SKM-1 (cell line): ENCODE measurements at regions not wholly inside any gene's neighbourhood (a gene's known extent, or its start where the extent isn't known, plus 50 kb on each side); places are given as distances from the start of the nearest gene placed in this dataset.
"Not testable (repeated sequence)": the region's sequence is repeated elsewhere in the genome, so short reads cannot be mapped to it uniquely, and the experiment has no call there.

Experiments
- DNase-seq: peaks from one replicate; lab custom pipeline; 2025; ENCODE audit not compliant: unreplicated experiment; lab: John Stamatoyannopoulos, UW

- no peak for DNase-seq
Observed at GRCh38 chr11:86167499-86168164, 76.9 kb upstream of the EED start.

DNA sequence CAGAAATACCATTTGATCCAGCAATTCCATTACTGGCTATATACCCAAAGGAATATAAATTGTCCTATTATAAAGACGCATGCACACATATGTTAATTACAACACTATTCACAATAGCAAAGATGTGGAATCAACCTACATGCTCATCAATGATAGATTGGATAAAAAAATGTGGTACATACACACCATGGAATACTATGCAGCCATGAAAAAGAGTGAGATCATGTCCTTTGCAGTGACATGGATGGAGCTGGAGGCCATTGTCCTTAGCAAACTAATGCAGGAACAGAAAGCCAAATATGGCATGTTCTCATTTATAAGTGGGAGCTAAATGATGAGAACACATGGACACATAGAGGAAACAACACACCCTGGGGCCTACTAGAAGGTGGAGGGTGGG, 78.3 kb upstream of the EED start:
- DNase-seq: not testable (repeated sequence)

GRCh38 chr11:86164106-86164505, 80.4 kb upstream of the EED start:
- DNase-seq: no peak

DNA sequence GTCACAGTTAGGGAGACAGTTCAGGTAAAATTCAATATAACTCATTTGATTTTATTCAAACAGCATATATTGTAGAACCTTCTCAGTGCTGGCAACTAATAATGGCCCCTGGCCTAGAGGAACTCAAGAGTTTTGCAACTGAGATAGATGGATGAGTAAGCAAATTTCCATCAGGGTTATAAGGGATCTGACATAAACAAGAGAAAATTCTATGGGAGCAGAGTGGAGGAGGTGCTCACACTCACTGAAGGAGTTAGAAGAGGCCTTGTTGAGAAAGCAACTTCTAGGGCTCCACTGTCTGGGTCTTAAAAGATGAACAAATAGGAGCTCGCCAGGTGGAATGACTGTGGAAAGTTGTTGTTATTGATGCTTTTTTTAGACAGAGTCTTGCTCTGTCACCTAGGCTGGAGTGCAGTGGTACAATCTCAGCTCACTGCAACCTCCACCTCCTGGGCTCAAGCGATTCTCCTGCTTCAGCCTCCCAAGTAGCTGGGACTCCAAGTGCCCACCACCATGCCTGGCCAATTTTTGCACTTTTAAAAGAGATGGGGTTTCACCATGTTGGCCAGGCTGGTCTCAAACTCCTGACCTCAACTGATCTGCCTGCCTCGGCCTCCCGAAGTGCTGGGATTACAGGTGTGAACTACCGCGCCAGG, 81.2 kb upstream of the EED start:
- peak; percentile 17 for DNase-seq

- DNase-seq: peak; percentile 22
Observed at GRCh38 chr11:86162239-86162638, 82.3 kb upstream of the EED start.

GRCh38 chr11:86161837-86162236, 82.7 kb upstream of the EED start:
- DNase-seq: no peak

GRCh38 chr11:86161336-86161735, 83.2 kb upstream of the EED start:
- DNase-seq: no peak

GRCh38 chr11:86160541-86161149, 83.9 kb upstream of the EED start:
- DNase-seq: no peak

- DNase-seq: no peak
Observed at GRCh38 chr11:86159581-86159891, 85.0 kb upstream of the EED start.

DNA sequence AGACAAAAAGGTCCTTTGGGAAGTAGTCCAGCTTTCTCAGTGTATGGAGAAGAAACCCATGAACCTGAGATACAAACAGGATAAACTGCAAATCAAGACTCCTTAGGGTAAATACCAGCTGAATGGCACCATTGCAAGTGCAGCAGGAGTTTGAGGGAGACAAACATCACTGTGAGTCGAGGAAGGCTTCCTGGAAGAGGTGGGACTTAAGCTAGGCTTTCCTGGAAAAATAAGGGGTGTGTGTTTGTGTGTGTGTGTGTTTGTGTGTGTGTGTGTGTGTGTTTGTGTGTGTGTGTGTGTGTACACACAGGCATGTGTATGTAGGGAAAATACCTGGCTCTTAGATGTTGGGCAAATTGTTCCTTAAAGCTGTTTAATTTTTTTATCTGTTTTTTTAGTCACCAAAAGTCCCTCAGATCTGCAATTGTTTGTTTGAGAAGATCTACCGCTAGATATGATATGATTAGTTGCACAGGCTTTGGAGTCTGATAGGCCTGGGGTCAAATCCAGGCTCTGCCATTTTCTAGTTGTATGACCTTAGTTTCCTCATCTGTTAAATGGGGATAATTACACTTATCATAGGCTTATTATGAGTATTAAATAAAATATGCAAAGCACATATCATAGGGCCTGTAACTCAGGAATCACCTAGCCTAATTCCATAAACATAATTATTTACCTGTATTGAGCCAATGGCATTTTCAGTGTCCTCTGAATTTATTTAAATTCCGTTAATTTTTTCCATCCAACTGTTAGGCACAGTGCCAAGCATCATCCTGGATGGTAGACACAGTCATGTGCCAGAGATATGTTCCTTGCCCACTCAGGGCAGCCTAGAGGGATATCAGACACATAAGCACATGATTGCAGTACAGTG, 85.6 kb upstream of the EED start:
- DNase-seq: no peak

DNA sequence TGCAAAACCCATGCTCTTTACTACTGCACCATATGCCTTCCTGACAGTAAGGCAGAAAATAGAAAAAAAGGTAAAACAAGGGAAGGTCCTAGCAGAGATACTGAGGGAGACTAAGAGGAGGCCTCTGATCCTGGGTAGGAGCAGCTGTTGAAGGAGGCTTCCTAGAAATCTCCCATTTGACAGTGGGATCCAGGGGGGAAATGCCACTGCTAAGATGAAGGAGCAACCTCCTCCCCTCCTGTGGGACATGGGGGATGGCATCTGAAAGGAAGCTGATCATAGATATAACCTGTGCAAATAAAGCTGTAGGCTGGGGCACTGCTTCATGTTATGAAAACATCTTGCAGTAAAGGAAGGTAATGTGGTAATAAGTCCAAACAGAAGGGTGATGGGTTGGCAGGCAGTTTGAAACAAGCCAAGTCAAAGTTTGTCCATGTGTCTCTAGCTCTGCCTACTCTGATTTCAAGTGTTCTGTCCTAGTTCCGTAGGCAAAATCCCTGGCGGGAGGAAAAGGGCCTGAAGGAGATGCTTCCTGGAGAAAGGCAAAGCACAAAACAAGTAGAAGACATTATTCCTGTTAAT, 86.7 kb upstream of the EED start:
- DNase-seq: no peak

GRCh38 chr11:86156397-86156955, 87.6 kb upstream of the PICALM start:
- DNase-seq: no peak

DNA sequence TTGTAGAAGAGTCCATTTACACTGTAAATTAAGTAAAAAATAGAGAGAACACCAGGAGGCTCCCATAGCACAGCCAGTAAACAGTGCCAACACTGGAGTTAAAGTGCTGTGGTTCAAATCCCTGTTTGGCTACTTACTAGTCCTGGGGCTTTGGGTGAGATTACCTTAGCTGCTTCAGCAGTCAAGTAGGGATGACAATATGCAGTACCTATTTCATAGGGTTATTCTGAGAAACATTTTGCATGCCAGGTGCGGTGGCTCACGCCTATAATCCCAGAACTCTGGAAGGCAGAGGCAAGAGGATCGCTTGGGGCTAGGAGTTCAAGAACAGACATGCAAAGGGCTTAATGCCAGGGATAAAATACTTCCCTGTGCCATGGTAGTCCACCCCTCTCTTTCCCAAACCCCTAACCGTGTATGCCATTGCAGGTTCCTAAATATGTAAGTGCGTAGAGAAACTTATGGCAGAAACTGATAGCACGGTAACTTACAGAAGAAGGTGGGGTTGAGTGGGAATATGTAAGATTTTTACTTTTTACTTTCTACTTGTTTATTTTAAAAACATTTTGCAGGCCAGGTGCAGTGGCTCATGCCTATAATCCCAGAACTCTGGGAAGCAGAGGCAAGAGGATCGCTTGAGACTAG, 86.4 kb upstream of the PICALM start:
- DNase-seq: no peak

DNA sequence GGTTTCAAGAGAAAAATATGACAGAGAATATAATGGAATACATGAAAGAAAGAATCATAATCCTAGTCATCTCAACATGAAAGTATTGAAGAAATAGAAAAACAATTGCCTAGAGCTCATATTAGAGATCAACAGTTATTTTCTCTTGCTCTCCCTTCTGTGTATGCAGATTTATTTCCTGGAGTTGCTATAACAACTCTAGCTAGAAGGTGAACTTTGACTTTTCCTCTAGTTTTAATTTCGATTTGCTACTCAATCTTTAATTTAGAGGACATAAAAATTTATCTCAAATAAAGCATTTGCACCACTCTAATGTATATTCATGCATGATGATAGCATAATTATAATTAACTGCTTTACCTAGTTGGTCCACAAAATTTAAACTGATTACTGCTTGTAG, 84.6 kb upstream of the PICALM start:
- no peak for DNase-seq

- no peak for DNase-seq
Observed at GRCh38 chr11:86152901-86153300, 84.0 kb upstream of the PICALM start.

DNA sequence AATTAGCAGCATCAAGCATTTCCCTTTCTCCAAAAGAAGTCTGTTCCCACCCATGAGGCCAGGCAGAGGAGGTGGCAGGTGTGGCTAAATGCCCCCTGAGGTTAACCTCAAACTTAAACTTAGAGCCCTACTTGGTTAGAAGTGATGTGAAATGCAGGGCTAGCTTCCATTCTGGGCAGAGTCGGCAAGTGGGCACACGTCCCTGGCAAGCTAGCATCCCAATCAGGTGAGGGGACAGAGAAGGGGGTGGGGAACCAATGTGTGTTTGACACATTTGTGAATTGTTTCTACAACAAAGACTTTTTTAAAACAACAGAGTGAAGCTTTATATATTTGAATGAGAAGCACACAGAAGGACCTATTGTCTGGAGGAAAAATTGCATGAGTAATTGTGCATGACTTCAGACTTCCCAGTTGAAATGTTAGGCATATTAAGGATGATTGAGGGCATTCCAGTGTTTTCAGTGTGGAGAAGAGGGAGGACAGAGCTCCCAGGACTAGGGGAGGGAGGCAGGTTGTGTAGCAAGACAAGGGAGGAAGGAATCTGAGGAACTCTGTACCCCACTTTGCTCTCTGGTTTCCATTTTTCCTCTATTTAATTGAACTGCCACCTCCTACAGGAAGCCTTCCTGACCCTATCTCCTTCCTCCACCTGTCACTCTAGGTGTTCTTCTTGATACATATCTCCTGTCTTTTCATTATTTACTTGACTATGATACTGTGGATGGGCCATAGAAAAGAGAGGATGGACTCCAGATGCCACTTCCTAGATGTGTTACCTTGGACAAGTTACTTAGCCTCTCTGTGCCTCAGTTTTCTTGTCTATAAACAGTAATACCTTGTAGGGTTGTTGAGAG, 83.3 kb upstream of the PICALM start:
- no peak for DNase-seq

GRCh38 chr11:86151174-86152005, 82.5 kb upstream of the PICALM start:
- peak; percentile 56 for DNase-seq

- no peak for DNase-seq
Observed at GRCh38 chr11:86150847-86151173, 81.9 kb upstream of the PICALM start.

DNA sequence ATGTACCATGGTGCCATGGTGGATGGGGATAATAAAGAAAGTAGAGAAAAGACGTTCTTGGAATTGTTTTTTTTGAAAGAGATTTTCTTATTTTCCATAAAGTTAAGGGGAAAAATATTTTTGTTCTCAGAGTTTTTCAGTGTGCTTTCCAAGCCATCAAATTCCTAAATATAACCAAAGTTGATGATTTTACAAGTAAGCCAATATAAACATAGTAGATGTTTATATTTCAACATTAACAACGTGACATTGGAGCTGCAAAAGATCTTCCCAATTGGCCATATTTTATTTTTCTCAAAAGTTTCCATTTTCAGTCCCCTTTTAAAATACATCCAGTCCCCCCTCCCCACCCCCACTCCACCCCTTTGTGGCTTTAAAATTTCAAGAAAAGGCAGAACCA, 80.9 kb upstream of the PICALM start:
- no peak for DNase-seq
